Fibroblast of peridontal ligament (primary cell): ENCODE measurements at regions not wholly inside any gene's neighbourhood (a gene's known extent, or its start where the extent isn't known, plus 50 kb on each side); places are given as distances from the start of the nearest gene placed in this dataset.
"Not testable (repeated sequence)": the region's sequence is repeated elsewhere in the genome, so short reads cannot be mapped to it uniquely, and the experiment has no call there.

Experiments used
- DNase-seq: peaks from one replicate; pipeline ENCODE4 v3.0.0-alpha.2; 2010; ENCODE audit errors: extremely low read depth

DNA sequence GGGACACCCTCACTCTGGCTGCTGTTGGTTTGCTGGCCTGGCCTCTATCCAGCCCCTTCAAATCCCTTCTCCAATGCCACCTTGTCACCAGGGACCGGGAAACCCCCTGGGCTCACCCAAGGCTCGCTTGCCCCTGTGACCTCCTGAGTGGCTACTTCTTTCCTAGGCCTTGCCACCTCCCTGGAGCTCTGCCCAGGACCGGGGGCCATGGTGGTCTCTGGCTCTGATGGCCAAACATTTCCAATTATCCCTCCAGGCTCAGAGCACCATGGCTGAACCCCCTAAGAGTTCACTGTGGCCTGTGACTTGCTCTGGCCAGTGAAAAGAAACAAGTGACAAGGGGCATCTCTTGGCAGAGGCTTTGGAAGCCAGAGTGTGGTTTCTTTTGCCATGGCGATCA lies 237.6 kb downstream of the TFCP2L1 start:
- DNase-seq: no peak

- no peak for DNase-seq
These were observed 235.9 kb downstream of the TFCP2L1 start for GRCh38 chr2:121049131-121049530.

DNA sequence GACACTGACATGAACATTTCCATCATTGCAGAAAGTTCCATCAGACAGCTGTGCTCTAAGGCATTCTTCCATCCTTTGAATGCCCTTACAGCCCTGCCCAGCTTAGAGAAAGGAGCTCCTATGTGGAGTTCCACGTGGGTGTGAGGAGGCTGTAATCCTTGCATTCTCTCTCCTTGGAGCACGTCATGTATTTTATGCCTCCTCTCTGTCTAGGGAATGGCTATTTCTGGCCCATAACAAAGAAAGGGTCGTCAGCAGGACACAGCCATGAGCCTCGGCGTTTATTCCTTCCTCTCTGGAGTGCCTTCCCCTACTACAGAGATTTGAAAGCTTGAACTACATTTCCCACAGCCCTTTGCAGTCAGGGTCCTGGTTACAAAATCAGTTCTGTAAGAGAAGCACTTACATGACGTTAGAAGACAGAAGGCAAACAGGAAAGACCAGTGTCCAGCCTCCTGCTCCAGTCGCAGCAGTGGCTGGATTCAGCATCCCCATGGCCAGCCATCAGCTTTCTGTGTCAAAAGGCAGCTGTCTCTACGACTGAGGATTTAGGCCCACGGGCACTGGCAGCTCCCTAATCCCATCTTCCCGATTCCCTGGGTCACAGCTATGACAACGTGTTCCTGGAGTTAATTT lies 234.9 kb downstream of the TFCP2L1 start:
- DNase-seq: no peak

DNA sequence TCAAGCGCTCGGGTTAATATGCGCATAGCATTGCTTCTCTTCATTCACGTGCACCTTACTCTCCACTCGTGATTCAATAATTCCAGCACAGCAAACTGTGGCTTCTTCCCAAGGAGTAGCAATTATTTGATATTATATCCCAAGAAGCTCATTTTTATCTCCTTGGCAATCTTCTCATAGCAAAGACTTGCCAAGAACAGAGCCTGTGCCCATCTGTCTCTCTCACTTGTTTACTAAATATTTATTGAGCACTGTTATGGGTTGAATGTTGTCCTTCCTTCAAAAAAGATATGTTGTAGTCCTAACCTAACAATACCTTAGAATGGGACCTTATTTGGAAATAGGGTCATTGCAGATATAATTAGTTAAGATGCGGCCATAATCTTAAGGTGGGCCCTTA lies 233.7 kb downstream of the TFCP2L1 start:
- no peak for DNase-seq

DNA sequence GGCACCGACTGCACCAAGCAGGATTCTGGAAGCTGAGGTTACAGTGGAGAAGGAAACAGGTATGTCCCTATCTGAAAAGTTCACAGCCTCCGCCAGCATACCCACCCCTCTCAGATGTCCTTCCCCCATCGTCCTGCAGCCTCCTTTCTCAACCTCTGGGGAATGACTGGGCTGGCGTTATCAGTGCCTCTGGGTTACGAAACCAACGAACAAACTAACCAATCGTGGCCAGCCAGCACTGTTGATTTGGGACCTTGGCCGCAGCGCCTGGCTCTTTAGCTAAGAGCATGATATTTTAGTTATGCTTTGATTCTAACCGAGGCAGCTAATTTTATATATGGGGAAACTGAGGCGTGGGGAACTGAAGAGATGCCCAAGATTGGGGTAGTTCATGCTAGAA lies 233.0 kb downstream of the TFCP2L1 start:
- DNase-seq: no peak

DNA sequence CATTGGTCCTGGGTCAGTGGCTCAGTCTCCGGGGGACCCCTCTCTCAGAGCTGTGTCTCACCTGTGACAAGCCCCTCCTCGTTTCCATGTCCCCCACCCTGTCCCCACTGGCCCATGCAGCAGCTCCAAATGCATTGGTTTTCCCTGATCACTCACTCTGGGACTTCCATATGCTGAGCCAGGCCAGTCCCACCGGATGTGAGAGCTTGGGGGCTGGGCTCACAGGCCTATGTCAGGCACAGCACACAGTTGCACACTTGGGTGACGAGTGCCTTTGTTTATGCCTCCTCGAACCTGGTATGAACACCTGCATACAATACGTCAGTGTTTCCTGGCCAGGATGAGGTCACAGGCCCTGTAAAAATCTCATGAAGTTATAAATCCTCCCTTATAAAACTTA lies 232.5 kb downstream of the TFCP2L1 start:
- DNase-seq: no peak

DNA sequence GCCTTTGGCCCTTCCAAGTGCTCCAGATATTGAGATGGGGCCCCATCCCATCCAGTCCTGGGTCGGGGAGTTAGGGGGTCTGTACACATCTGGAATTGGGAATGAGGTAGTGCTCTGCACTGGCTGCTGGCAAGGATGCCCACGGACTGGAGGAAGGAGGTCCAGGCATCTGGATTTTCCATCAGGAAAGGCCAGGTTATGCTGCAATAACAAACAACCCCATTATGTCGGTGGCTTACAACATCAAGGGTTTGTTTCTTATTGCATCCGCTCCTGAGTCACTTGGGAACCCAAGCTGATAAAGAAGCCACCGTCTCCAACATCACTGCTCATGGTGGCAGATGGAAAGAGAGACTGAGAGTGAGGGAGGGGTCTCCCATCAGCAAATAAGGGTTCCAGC lies 229.9 kb downstream of the TFCP2L1 start:
- no peak for DNase-seq

DNA sequence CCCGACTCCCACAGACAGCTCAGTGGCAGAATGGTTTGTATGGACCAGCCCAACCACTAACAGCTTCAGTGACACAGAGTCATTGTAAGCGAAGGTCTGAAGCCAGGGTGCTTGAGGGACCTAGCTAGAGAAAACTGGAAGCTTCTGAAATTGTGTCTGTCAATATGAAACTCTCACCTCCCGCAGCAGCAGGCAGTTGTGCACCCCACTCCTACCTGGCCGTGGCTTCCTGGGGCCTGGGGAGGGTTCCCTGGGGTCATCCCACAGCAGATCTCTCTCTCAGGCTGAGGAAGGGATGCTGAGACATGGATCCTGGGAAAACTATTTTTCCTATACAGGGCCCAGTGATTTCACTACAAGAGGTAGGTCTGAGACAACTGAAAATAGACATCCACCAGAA lies 229.5 kb downstream of the TFCP2L1 start:
- no peak for DNase-seq

GRCh38 chr2:121058852-121059558 lies 226.0 kb downstream of the TFCP2L1 start:
- no peak for DNase-seq

DNA sequence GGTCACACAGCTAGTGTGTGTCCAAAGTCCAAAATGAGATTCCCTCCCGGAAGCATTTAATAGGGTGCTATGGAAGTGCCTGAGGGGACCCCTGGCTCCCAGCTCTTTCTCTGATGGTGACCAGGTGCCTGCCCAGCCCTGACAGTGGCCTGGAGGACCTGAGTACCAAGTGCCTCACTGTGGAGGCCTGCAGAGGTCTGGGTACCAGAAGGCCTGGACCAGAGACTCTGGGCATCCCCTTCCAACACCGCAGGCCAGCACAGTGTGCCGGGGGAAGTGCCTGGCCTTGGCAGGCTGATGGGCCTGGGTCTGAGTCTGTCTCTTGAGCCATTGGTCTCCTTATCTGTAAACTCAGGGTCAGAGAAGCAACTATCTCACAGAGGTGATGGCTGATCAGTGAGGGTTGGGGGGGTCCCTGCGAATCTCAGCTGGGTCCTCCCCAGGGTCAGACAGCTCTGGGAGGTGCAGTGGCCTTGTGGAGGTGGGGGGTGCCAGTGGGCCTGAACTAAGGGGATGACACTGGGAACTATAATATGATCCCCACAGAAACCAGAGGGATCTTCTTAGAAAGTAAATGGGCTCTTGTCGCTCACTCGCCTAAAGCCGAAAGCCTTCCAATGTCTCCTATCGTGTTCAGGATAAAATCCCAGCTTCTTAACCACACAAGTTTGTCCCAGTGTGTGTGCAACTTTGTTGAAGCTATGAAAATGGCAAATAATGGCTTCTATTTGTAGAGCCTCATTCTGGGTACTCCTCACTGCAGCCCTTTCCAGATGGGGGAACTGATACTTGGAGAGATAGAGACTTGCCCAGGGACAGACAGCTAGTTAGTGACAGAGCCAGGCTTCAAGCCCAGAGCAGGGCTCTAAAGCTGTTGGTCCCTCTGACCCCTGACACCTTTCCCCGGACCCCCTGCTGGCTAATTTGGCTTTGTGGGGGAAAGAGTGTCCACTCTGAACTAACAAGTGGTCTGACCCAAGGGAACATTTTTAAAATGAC lies 225.1 kb downstream of the TFCP2L1 start:
- DNase-seq: no peak

- DNase-seq: no peak
These were observed 223.4 kb downstream of the TFCP2L1 start for GRCh38 chr2:121061633-121062032.

GRCh38 chr2:121063471-121063870 lies 221.5 kb downstream of the TFCP2L1 start:
- DNase-seq: no peak

DNA sequence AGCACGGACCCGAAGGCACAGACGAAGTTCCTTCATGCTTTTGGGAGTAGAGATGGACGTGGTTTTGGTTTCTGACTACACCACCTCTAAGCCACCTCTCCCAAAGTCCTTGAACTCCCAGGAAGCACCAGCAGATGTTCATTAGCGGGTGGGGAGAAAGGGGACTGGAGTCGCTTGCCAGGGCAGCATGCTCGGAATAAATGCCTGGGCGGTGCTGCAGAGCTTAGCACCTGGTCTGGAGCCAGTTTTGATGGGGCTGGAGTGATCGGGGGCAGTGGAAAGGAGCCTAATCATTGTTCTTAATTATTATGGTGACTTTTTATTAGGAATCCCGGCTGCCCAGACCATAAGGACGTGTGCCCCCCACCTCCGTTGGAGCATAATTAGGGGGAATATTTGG lies 220.8 kb downstream of the TFCP2L1 start:
- DNase-seq: no peak

DNA sequence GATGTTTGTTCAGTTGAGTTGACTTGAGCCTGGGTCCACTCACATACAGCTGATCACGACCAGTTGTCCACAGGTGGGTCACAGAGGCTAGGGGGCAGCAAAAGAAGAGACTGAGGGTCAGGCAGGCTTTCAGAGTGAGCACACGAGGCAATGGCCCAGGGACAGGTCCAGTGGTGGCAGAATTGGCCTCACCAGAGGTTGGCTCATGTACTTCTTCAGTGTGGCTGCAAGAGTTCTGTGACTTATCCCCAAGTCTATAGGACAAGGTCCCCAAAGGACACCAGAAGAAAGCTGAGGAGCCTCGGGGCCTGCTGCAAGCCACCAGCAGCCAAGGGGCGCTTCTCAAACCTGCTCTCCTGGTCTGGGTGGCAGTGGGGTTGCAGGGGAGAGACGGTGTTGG lies 219.8 kb downstream of the TFCP2L1 start:
- no peak for DNase-seq

DNA sequence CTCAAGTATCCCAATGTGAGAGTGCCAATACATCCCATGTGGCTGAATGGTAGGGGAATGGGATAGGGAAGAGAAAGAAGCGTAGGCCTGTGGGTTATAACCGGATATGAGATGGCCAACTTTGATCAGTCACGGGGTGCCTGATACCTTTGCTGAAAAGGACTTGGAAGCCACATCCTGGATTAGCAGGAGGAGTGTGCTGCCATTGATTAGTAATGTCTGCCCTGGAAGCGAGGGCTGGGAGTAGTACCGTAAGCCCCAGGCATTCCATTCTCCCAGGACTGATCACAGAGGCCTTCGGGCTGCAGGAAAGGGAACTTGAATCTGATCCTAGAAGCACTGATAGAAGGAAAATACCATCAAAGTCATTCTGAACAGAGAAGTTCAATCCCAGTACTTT lies 218.5 kb downstream of the TFCP2L1 start:
- DNase-seq: no peak

DNA sequence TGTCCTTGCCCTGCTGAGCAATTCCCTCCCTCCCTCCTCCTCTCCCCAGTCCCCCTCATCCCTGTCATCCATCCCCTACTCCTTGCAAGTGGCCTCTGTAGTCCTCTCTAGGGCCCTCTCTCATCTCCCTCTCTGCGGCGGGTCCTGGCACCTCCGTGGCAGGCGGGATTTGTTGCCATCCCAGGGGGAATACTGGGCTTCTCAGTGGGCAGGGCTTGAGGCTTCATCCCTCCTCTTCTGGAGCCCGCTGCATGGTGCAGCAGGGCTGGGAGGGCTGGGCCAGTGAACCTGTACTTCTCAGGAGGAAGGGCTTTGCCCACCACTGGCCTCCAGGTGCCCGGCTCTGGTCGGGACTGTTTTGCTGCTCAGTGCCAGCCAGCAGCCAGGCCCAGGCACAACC lies 216.2 kb downstream of the TFCP2L1 start:
- no peak for DNase-seq

DNA sequence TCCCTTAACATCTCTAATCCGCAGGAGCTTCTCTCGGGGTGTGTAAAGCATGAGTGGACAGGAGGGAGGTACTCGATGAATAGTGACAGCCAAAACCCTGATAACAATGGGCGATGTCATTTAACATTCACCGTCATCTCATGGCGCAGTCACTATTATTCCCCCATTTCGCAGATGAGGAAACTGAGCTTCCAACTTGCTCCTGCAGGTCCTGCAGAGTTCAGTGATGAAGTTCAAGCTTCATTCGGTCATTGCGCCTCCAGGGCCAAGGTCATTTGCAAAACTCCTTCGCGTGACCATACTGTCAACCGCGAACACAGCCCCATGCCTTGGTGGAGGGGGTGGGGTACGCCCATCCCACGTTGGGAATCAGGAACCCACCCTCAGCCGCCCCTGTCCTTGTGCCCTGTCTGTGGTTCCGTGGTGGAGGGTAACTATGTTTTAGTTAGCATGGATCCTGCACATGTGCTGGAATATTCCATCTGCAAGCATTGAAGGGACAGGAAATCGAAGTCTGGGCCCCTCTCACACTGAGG lies 215.5 kb downstream of the TFCP2L1 start:
- no peak for DNase-seq

GRCh38 chr2:121070061-121070460 lies 214.9 kb downstream of the TFCP2L1 start:
- not testable (repeated sequence) for DNase-seq

DNA sequence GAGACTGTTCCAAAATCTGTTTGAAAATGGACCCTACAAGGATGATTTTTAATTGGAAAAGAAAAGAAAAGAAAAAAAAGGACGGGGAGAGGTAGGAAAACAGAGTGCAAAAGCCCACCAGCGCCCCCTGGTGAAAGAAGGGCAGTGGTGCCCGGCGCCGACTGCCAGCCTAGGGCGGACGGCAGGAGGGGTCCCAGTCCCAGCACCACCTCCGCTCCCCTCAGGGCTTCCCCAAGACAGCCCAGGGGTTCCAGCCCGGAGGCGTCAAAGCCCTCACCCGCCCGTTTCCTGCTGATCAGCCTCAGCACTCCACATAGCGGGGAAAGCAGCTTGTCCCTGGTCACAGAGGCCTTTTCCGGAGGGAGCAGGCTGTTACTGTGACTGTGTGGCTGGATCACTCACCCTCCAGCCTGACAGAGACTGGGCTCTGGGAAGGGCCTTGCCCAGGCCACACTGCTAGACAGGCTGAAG lies 213.9 kb downstream of the TFCP2L1 start:
- DNase-seq: peak; percentile 55

- no peak for DNase-seq
These were observed 212.2 kb downstream of the TFCP2L1 start for GRCh38 chr2:121072784-121073183.

DNA sequence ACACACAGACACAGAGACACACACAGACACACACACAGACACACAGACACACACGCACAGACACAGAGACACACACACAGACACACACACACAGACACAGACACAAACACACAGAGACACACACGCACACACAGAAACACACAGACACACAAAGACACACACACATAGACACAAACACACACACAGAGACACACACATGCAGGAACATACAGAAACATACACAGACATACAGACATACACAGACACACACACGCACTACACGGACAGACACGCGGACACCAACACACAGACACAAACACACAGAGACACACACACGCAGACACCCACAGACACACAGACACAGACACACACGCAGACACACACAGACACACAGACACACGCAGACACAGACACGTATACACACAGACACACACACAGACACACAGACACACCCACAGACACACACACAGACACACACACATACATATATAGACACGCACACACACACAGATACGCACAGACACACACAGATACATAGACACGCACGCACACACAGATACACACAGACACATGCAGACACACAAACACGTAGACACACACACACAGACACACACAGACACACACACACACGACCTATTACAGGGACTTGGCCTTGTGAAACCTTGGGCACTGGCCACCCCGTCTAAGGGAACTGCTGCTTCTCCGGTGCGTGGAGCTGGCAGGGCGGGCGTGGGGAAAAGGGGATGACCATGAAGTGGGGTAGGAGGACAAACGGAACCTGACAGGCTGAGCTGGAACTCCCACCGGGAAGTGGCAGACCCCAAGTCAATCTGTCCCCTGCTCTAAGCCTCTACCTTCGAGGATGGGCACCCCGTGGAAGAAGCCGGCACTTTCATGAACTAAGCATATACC lies 211.4 kb downstream of the TFCP2L1 start:
- DNase-seq: no peak
